ENCODE measurements at regions not wholly inside any gene's neighbourhood (a gene's known extent, or its start where the extent isn't known, plus 50 kb on each side); places are given as distances from the start of the nearest gene placed in this dataset.

DNA sequence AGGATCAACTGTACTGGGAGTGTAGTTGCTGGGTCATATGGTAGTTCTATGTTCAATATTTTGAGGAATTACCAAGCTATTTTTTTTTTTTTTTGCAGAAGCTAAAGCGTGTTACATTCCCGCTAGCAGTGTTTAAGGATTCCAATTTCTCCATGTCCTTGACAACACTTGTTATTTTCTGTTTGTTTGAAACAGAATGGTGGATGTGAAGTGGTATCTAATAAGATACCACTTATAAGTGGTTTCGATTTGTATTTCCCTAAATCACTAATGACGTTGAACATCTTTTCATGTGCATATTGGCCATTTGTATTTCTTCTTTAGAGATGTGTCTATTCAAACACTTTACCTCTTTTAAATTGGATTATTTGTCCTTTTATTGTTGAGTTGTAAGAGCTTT is 112.2 kb downstream of the DISP1 start:
- no peak for TF ChIP-seq ZNF175 (CRISPR knock-in tag; IDR thresholded peaks at IDR 0.05; ENCODE audit: low read depth)
- no peak for TF ChIP-seq CTCF (IDR thresholded peaks at IDR 0.05 in 2 of 3, conservative IDR thresholded peaks at IDR 0.05 in 1 of 3; ENCODE audit: insufficient read depth in 2 of 3, low read depth in 1 of 3, low read length in 3 of 3)
- no peak for TF ChIP-seq ZNF785 (CRISPR knock-in tag; IDR thresholded peaks at IDR 0.05)
- TF ChIP-seq, protein P1, sequence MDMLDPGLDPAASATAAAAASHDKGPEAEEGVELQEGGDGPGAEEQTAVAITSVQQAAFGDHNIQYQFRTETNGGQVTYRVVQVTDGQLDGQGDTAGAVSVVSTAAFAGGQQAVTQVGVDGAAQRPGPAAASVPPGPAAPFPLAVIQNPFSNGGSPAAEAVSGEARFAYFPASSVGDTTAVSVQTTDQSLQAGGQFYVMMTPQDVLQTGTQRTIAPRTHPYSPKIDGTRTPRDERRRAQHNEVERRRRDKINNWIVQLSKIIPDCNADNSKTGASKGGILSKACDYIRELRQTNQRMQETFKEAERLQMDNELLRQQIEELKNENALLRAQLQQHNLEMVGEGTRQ (CRISPR knock-in tag; IDR thresholded peaks at IDR 0.05) = no peak
- TF ChIP-seq ZNF512 (tag; IDR thresholded peaks at IDR 0.05) = no peak
- no peak for TF ChIP-seq REST (IDR thresholded peaks at IDR 0.05; ENCODE audit: borderline replicate concordance)
- TF ChIP-seq REST (CRISPR knock-in tag; IDR thresholded peaks at IDR 0.05; ENCODE audit: low read depth) = no peak
- TF ChIP-seq ZFX (CRISPR knock-in tag; IDR thresholded peaks at IDR 0.05) = no peak
- no peak for TF ChIP-seq ILF3 (IDR thresholded peaks at IDR 0.05; ENCODE audit: borderline replicate concordance)
- TF ChIP-seq, protein P2, sequence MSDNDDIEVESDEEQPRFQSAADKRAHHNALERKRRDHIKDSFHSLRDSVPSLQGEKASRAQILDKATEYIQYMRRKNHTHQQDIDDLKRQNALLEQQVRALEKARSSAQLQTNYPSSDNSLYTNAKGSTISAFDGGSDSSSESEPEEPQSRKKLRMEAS (CRISPR knock-in tag; IDR thresholded peaks at IDR 0.05) = no peak
- TF ChIP-seq SMC3 (conservative IDR thresholded peaks at IDR 0.05; ENCODE audit: insufficient read depth, low read depth, low read length) = no peak
- TF ChIP-seq PCBP2 (IDR thresholded peaks at IDR 0.05; ENCODE audit: low read depth, low read length, poor library complexity, severe bottlenecking) = no peak
- TF ChIP-seq KLF16 (IDR thresholded peaks at IDR 0.05) = no peak
